BE2C (cell line): ENCODE measurements at regions not wholly inside any gene's neighbourhood (a gene's known extent, or its start where the extent isn't known, plus 50 kb on each side); places are given as distances from the start of the nearest gene placed in this dataset.

Source experiments
- DNase-seq: peaks from one replicate; pipeline ENCODE4 v3.0.0-alpha.2; 2020
- H3K27me3 ChIP-seq: fragments of 250-450 bp; sonication (Bioruptor Pico); 2 replicates; pipeline ENCODE4 v1.5.1; 2020; ENCODE audit warnings: mild to moderate bottlenecking
- H3K36me3 ChIP-seq: fragments of 250-450 bp; sonication (Bioruptor Pico); 2 replicates; pipeline ENCODE4 v1.5.1; 2020; ENCODE audit warnings: mild to moderate bottlenecking
- H3K4me1 ChIP-seq: fragments of 250-450 bp; sonication (Bioruptor Pico); 2 replicates; pipeline ENCODE4 v1.5.1; 2020
- H3K4me3 ChIP-seq: 2 replicates; pipeline ENCODE4 v1.5.1; 2011; ENCODE audit warnings: low read depth, low read length
- H3K9me3 ChIP-seq: fragments of 250-450 bp; sonication (Bioruptor Pico); 2 replicates; pipeline ENCODE4 v1.5.1; 2020
- CTCF ChIP-seq: IDR thresholded peaks from 2 replicates; pipeline ENCODE4 v1.5.1; 2012; ENCODE audit warnings: mild to moderate bottlenecking, low read depth, low read length

GRCh38 chr9:106590759-106591505, 272.0 kb upstream of the ZNF462 start:
- Histone ChIP-seq H3K27me3 (no peaks in the 10 kb centered on the region), H3K36me3 (no peaks in the 10 kb centered on the region), H3K9me3 (peaks cover 3% of the 10 kb centered on the region; the same call in 1 of the 2 replicates), H3K4me1 (no peaks in the 10 kb centered on the region), H3K4me3 (no peak overlapping the region)
- no peak for DNase-seq
- no peak for TF ChIP-seq CTCF

- Histone ChIP-seq H3K9me3 (peaks cover 3% of the 10 kb centered on the region; the same call in 1 of the 2 replicates), H3K36me3 (no peaks in the 10 kb centered on the region), H3K4me1 (no peaks in the 10 kb centered on the region), H3K27me3 (no peaks in the 10 kb centered on the region), H3K4me3 (no peak overlapping the region)
- no peak for TF ChIP-seq CTCF
- DNase-seq: no peak
These were observed 269.8 kb upstream of the ZNF462 start for GRCh38 chr9:106593201-106593600.

GRCh38 chr9:106596984-106597383, 266.0 kb upstream of the ZNF462 start:
- Histone ChIP-seq H3K4me3 (no peak overlapping the region), H3K4me1 (no peaks in the 10 kb centered on the region), H3K36me3 (no peaks in the 10 kb centered on the region), H3K27me3 (no peaks in the 10 kb centered on the region), H3K9me3 (peaks cover 3% of the 10 kb centered on the region; the same call in 1 of the 2 replicates)
- DNase-seq: no peak
- TF ChIP-seq CTCF: no peak

- no peaks in the 10 kb centered on the region; the same call in 1 of the 2 replicates for H3K9me3 ChIP-seq
- no peaks in the 10 kb centered on the region for H3K4me1 ChIP-seq
- H3K4me3 ChIP-seq: no peak overlapping the region
- TF ChIP-seq CTCF: no peak
- H3K36me3 ChIP-seq: no peaks in the 10 kb centered on the region
- no peaks in the 10 kb centered on the region for H3K27me3 ChIP-seq
- no peak for DNase-seq
These were observed 261.9 kb upstream of the ZNF462 start for GRCh38 chr9:106600955-106601560.

- H3K27me3 ChIP-seq: no peaks in the 10 kb centered on the region
- no peaks in the 10 kb centered on the region; the same call in 1 of the 2 replicates for H3K9me3 ChIP-seq
- TF ChIP-seq CTCF: no peak
- no peaks in the 10 kb centered on the region for H3K4me1 ChIP-seq
- no peak for DNase-seq
- no peak overlapping the region for H3K4me3 ChIP-seq
- H3K36me3 ChIP-seq: no peaks in the 10 kb centered on the region
These were observed 260.6 kb upstream of the ZNF462 start for GRCh38 chr9:106602344-106602743.

- Histone ChIP-seq H3K9me3 (no peaks in the 10 kb centered on the region), H3K4me1 (no peaks in the 10 kb centered on the region), H3K4me3 (no peak overlapping the region), H3K36me3 (no peaks in the 10 kb centered on the region), H3K27me3 (no peaks in the 10 kb centered on the region)
- DNase-seq: peak; percentile 45
- no peak for TF ChIP-seq CTCF
These were observed 249.7 kb upstream of the ZNF462 start for GRCh38 chr9:106613250-106613737.
